Cardiac muscle cell (in vitro differentiated cells and primary cell): ENCODE measurements at regions not wholly inside any gene's neighbourhood (a gene's known extent, or its start where the extent isn't known, plus 50 kb on each side); places are given as distances from the start of the nearest gene placed in this dataset.

Source experiments
- DNase-seq, 2 donors: peaks; one replicate each; pipeline versions ENCODE4 v3.0.0 to v3.0.0-alpha.2; 2010 to 2017; ENCODE audit warnings: low read depth in 1 of 2, low spot score in 1 of 2
- H3K27ac ChIP-seq: fragments of 200-600 bp; sonication (generic); 2 replicates; pipeline ENCODE4 v1.5.1; 2016
- H3K27me3 ChIP-seq: fragments of 200-600 bp; sonication (generic); 2 replicates; pipeline ENCODE4 v1.6.0; 2016; ENCODE audit warnings: control low read depth
- H3K36me3 ChIP-seq: fragments of 200-600 bp; sonication (generic); 2 replicates; pipeline ENCODE4 v1.5.1; 2016; ENCODE audit warnings: control low read depth
- H3K4me1 ChIP-seq: fragments of 200-600 bp; sonication (generic); 2 replicates; pipeline ENCODE4 v1.8.1; 2017; ENCODE audit warnings: low read depth, mild to moderate bottlenecking, mixed run types
- H3K4me3 ChIP-seq: fragments of 200-600 bp; sonication (generic); 2 replicates; pipeline ENCODE4 v1.5.1; 2016; ENCODE audit warnings: mild to moderate bottlenecking
- H3K9me3 ChIP-seq: fragments of 200-600 bp; sonication (generic); 2 replicates; pipeline ENCODE4 v1.5.1; 2017; ENCODE audit warnings: low read depth, mild to moderate bottlenecking, control low read depth
- TF ChIP-seq, protein P1 (sequence below): IDR thresholded peaks from 2 replicates; pipeline ENCODE4 v1.5.1; 2012; ENCODE audit warnings: low read depth, mild to moderate bottlenecking, low read length

DNA sequence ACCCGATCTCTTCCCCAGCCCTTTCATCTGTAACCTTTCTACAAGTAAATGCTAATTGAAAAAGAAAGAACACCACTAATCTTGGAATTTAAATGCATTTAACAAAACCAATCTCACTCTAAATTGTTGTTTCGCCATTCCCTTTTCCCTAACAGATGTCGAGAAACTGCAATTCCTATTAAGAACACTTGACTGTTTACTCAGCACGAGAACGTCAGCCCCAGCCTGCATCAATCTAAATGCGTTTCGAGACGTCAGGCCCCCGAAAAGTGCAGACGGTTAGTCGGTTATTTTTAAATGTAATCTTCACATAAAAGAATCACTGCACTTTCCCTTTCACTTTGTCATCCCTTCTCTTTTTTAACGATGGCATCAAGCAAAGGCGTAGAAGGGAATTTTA is 837.6 kb downstream of the VRK1 start:
- Histone ChIP-seq H3K27me3 (no peaks in the 10 kb centered on the region), H3K9me3 (no peaks in the 10 kb centered on the region), H3K4me1 (no peaks in the 10 kb centered on the region), H3K4me3 (no peak overlapping the region), H3K27ac (no peak overlapping the region), H3K36me3 (no peaks in the 10 kb centered on the region)
- DNase-seq, result no peak
- TF ChIP-seq, protein P1, sequence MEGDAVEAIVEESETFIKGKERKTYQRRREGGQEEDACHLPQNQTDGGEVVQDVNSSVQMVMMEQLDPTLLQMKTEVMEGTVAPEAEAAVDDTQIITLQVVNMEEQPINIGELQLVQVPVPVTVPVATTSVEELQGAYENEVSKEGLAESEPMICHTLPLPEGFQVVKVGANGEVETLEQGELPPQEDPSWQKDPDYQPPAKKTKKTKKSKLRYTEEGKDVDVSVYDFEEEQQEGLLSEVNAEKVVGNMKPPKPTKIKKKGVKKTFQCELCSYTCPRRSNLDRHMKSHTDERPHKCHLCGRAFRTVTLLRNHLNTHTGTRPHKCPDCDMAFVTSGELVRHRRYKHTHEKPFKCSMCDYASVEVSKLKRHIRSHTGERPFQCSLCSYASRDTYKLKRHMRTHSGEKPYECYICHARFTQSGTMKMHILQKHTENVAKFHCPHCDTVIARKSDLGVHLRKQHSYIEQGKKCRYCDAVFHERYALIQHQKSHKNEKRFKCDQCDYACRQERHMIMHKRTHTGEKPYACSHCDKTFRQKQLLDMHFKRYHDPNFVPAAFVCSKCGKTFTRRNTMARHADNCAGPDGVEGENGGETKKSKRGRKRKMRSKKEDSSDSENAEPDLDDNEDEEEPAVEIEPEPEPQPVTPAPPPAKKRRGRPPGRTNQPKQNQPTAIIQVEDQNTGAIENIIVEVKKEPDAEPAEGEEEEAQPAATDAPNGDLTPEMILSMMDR, result no peak

DNA sequence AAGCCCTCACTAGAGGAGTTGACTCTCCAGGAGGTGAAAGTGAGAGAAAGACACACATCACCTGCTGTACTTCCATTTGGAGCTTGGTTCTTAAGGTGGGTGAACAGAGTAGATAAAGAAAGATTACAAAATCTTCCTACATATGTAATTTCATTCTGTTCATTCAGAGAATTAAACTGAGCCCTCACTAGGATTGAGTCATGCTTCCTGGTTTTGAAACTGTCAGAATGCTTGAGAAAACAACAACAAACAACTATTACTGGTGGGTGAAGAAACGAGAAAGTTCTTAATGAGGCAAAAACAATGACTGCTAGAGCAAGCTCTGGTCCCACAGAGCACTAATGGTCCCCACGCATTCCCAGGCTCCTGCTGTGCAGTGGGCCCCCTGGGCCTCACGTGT is 841.7 kb downstream of the VRK1 start:
- no peak for DNase-seq
- Histone ChIP-seq H3K36me3 (no peaks in the 10 kb centered on the region), H3K27me3 (no peaks in the 10 kb centered on the region), H3K27ac (no peak overlapping the region), H3K4me3 (no peak overlapping the region), H3K9me3 (no peaks in the 10 kb centered on the region), H3K4me1 (no peaks in the 10 kb centered on the region)
- TF ChIP-seq, protein P1, result no peak

DNA sequence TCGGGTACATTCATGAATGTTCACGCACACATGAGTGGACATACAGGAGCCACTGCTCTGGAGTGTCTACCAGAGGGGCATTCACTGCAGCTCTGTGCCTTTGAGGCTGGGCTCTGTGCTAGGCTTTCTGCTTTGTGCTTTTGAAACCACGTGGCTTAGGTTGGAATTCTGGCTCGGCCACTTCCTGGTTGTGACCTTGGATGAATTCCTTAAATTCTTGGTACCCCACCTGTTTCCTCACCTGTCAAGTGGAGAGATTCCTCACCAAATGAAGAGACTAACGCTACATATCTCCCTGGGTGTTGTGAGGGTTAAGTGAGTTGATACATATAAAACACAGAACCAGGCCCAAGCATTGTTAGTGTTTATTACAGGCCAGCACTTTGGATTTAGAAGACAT is 842.8 kb downstream of the VRK1 start:
- Histone ChIP-seq H3K27ac (no peak overlapping the region), H3K4me3 (no peak overlapping the region), H3K27me3 (no peaks in the 10 kb centered on the region), H3K36me3 (no peaks in the 10 kb centered on the region), H3K4me1 (no peaks in the 10 kb centered on the region), H3K9me3 (no peaks in the 10 kb centered on the region)
- TF ChIP-seq, protein P1, result no peak
- DNase-seq, result no peak

DNA sequence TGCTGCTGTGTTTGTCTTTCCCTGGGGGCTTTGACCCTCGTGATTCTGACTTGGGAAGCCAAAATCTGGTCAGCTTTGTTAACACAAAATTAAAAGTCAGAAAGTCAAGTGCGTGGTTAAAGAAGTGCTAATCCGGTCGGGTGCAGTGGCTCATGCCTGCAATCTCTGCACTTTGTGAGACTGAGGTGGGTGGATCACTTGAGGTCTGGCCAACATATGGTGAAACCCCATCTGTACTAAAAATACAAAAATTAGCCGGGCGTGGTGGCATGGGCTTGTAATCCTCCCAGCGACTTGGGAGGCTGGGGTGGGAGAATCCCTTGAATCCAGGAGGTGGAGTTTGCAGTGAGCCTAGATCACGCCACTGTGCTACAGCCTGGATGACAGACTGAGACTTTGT is 844.6 kb downstream of the VRK1 start:
- no peak for DNase-seq
- no peaks in the 10 kb centered on the region for H3K9me3 ChIP-seq
- no peak overlapping the region for H3K4me3 ChIP-seq
- TF ChIP-seq, protein P1, result no peak
- no peaks in the 10 kb centered on the region for H3K4me1 ChIP-seq
- H3K27ac ChIP-seq, result no peak overlapping the region
- no peaks in the 10 kb centered on the region for H3K27me3 ChIP-seq
- H3K36me3 ChIP-seq, result no peaks in the 10 kb centered on the region

DNA sequence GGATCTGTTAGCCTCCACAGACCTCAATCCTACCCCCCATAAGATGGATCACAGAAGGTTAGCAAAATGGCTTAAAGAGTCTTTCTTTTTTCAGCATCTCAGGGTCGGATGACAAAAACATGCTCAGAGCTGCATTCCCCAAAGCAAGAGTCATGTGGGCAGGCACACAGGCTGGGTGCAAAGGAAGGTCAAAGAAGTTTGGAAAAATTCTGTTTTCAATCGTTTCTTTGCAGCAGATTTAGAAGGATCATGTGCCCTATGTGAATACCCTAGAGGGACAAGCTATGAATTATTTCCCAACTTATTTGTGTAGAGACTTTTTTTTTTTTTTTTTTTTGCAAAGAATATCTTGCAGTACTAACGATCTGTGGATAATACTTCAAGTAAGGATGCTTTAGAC is 845.4 kb downstream of the VRK1 start:
- H3K27me3 ChIP-seq, result no peaks in the 10 kb centered on the region
- no peak for DNase-seq
- H3K36me3 ChIP-seq, result no peaks in the 10 kb centered on the region
- H3K9me3 ChIP-seq, result no peaks in the 10 kb centered on the region
- H3K27ac ChIP-seq, result no peak overlapping the region
- TF ChIP-seq, protein P1, result no peak
- no peak overlapping the region for H3K4me3 ChIP-seq
- H3K4me1 ChIP-seq, result no peaks in the 10 kb centered on the region

DNA sequence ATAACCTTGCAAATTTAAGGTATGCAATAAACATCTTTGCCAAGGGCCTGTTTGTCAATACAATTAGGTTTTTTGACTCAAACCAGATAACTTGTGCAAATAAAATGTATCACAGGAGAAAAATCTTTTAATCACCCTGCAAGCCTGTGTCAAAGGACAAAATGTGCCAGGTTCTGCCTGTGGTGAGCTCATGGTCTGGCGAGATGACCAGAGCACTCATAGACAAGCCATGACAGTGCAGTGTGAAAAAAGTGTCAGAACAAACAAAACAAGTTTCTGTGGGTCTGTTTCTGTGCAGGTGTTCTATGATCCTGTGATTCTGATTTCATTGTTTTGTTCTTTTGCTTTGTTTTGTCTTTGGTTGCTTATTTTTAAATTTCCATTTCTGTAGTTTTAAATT is 847.2 kb downstream of the VRK1 start:
- DNase-seq, result no peak
- Histone ChIP-seq H3K4me3 (no peak overlapping the region), H3K4me1 (no peaks in the 10 kb centered on the region), H3K27ac (no peak overlapping the region), H3K36me3 (no peaks in the 10 kb centered on the region), H3K27me3 (no peaks in the 10 kb centered on the region), H3K9me3 (no peaks in the 10 kb centered on the region)
- TF ChIP-seq, protein P1, result no peak
